ENCODE measurements at regions not wholly inside any gene's neighbourhood (a gene's known extent, or its start where the extent isn't known, plus 50 kb on each side); places are given as distances from the start of the nearest gene placed in this dataset.

DNA sequence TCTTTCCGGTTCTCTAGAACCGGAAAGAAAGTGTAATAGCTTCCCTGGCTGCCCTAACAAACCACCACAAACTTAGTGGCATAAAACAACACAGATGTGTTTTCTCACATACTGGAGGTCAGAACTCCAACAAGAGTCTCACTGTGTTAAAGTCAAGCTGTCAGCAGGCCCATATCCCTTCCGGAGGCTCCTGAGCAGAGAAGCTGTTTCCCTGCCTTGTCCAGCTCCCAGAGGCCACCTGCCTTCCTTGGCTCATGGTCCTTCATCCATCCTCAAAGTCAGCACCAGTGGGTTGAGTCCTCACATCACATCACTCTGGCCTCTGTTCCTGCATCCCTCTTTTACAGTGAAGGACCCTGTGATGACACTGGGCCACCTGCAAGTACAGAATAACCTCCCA is 49.8 kb upstream of the HMX1 start:
- no peak for DNase-seq (ENCODE audit: low read depth in 3 of 3)

Measured in stimulated activated CD4-positive, alpha-beta T cell treated with anti-CD3 and anti-CD28 coated beads, TNF-alpha, amount 100 ng/mL, for 48 hours (primary cell).